GM19438 (cell line): ENCODE measurements at regions not wholly inside any gene's neighbourhood (a gene's known extent, or its start where the extent isn't known, plus 50 kb on each side); places are given as distances from the start of the nearest gene placed in this dataset.
"Not testable (repeated sequence)": the region's sequence is repeated elsewhere in the genome, so short reads cannot be mapped to it uniquely, and the experiment has no call there.

Experiments
- ATAC-seq: cut with Tn5 transposase; IDR thresholded peaks from one replicate; pipeline ENCODE4 v1.9.1; 2021; ENCODE audit warnings: low read depth; ENCODE audit not compliant: unreplicated experiment

DNA sequence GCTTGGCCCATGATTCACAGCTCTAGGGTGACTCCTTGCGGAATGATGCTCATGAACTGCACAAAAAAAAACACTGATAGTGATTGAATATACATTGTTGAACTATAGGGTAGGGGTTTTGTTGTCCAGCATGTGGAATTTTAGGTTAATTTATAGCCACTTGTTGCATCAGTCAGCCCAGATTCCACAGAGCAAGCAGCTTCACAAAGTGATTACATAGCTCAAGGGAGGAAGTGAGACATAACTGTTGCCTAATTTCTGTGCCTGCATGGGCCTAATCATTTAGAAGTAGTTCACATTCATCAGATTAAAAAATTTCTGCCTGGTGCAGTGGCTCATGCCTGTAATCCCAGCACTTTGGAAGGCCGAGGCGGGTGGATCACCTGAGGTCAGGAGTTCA lies 142.2 kb upstream of the ZNF722 start:
- not testable (repeated sequence) for ATAC-seq

DNA sequence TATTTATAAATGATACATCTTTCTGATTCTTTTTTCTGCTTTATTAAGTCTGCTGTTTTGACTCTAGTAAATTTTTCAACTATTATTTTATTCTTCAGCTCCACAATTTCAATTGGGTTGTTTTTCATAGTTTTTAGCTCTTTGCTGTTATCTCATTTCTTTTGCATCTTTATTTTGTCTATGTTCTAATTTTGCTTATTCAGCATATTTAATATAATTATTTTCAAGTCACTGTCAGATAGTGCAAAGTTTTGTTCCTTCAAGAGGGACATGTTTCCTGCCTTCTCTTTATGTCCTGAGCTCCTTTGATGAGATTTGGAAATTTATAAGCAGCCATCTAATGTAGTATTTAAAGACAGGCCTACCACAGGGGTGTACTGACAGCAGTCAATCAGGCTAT lies 131.5 kb upstream of the ZNF722 start:
- no peak for ATAC-seq

DNA sequence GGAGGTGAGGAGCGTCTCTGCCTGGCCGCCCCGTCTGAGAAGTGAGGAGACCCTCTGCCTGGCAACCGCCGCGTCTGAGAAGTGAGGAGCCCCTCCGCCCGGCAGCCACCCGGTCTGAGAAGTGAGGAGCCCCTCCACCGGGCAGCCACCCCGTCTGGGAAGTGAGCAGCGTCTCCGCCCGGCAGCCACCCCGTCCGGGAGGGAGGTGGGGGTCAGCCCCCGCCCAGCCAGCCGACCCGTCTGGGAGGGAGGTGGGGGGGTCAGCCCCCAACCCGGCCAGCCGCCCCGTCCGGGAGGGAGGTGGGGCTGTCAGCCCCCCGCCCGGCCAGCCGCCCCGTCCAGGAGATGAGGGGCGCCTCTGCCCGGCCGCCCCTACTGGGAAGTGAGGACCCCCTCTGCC lies 124.4 kb upstream of the ZNF722 start:
- not testable (repeated sequence) for ATAC-seq

DNA sequence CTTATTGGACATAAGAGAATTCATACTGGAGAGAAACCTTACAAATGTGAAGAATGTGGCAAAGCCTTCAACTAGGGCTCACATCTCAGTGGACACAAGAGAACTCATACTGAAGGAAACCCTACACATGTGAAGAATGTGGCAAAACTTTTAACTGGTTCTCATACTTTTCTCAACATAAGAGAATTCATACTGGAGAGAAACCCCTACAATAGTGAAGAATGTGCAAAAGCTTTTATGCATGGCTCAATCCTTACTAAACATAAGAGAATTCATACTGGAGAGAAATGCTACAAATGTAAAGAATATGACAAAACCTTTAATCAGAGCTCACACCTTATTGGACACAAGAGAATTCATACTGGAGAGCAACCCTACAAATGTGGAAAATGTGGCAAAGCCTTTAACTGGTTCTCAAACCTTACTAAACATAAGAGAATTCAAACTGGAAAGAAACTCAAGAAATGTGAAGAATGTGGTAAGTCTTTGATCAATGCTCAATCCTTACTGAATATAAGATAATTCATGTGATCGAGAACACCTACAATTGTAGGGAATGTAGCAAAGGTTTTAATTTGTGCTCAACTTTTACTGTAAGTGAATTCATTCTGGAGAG lies 121.8 kb upstream of the ZNF722 start:
- no peak for ATAC-seq

DNA sequence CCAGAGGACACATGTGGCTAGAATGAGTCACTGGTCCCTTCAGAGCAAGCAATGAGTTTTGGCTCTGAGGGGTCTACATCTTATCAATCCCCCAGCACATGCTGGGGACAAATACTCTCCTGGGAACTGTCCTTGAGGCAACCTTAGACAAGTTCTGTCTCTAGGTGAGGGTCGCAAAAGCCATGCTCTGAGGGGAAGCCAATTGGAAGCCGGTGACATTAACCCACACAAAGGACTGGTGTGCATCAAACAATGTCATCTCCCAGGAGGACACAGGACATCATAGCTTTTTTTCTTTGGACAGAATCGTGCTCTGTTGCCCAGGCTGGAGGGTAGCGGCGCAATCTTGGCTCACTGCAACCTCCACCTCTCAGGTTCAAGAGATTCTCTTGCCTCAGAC lies 111.6 kb upstream of the ZNF722 start:
- ATAC-seq: no peak

DNA sequence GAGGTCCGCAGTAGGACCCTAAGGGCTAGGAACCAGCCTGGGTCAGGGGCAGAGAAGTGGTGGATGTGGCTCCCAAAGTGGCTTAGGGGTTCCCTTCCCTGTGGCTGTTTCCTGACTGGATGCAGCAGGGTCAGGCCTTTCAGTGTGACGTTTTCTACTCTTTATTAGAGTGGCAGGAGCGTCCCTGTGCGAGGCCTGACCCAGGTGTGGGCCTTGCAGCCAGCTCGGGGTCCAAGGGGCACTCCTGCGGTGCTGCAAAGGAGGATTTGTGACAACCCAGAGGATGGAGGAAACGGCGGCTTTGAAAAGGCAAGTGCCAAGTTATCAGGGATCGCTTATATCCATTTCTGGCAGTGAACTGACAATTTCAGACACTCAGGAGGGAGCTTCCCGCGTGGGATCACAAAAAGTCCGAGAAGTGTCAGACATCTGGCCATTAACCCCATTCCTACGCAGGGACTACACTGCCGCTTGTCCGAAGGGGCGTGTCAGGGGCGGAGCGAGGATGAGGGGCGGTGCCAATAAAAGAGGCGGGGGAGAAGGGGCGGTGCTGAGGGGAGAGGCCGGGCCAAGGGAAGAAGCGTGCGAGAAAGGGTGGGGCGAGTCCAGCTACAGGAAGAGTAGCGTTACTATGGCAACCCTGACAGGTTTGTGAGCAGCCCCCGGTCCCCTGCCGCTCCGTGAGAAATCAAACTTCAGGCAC lies 98.8 kb upstream of the ZNF722 start:
- ATAC-seq: no peak

DNA sequence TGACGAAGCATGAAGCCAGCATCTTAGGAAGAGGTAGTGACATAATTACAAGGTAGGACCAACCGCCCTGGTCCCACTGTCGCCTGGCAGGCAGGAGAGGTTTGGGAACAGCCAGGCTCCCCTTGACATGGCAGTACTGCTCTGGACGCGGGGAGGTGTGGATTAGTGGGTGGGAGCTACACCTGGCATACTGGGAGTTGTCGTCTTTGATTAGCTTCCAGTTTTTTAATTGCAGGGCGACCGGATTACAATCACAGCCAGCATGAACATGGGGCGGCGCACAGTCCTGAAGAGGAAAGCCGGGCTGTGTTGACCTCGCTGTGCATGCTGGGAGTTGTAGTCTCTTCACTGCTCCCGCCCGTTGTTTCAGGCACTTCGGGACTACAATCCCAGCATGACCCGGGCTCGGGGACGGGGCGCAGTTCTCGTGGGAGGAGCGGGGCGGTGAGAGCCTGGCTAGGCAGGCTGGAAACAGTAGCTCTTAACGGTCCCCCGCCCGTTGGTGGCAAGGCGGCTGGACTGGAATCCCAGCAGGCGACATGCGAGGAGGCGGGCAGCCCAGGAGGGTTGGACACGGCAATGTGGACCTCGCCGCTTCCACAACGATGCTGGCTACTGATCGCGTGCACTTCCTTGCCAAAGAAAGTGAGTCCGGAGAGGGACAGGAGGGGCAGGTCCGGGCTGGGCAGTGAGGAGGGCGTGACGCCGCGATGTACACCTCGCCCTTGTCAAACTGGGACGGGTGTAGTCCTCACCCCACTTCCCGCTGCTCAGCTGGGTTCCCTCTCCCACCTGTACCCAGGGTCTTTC lies 98.0 kb upstream of the ZNF722 start:
- ATAC-seq: no peak

DNA sequence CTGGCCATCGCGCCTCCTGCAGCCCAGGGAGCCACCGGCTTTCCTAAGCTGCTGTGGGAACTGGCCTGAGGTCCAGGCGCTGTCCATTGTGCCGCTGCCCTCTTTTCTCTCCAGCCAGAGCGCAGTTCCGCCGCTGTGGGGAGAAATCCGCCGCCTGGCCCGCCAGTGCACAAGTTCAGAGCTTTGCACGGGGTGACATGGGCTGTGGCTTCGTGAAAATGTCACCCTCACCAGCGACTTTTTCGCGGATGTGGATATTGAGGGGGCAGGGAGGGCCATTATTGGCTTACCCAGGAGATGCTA lies 97.5 kb upstream of the ZNF722 start:
- not testable (repeated sequence) for ATAC-seq

DNA sequence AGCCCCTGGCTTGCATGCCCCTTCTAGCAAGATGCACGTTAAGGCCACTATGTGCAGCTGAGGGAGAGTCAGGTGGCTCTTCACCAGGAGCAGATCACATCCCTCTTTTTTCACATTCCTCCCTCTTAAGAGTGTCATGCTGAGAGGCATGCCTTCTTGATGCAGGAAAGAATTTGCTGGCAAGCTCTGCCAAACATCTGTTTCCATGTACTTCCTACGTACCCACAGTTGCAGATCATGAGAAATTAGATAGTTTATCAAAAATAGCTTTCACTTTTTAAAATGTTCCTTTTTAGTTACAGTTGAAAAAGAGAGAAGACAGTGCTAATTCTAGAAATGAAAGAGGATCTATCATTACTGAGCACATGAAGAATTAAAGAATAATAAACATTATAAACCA lies 79.7 kb upstream of the ZNF722 start:
- ATAC-seq: no peak

DNA sequence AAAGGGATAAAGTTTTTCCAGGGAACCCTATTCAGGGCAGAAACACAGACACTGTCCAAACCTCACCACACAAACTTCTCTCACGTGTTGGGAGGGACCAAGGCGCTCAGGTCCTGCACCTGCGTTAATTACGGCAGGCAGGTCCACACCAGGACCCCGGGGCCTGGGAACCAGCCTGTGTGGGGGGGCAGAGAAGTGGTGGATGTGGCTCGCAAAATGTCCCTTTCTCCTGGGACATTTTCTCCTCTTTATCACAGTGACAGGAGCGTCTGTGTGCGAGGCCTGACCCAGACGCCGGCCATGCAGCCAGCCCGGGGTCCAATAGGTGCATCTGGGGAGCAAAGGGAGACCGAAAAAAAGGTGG lies 73.4 kb upstream of the ZNF722 start:
- no peak for ATAC-seq

DNA sequence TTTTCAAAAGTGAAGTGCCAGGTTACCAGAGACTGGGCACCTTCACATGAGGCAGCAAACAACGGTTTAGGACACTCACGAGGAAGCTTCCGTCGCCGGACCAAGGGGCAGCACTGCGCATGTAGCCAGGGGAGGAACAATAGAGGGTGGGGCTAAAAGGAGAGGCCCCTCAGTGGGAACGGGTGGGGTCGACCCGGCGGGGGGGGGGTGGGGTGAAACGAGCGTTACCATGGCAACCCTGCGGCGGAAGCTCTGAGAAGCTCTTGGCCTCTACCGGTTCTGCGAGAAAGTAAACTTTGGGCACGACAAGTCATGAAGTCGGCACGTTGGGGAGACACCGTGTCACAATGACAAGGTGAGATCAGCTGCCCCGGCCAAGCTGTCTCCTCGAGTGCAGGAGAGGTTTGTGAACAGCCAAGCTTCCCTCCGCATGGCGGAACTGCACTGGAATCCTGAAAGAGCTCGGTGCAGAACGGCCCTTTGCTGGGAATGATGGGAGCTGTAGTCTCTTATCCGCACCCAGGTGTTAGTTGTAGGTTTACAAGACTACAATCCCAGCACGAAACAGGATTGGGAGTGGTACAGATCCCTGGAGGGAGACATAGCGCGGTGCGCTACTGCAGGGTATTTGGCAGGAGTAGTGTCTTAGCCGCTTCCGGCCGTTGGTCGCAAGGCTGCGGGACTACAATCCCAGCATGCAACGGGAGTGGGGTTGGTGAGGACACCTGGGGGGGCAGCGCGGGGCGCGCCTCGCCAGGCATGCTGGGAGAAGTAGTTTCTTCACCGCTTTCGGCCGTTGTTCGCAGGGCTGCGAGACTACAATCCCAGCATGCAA lies 72.8 kb upstream of the ZNF722 start:
- ATAC-seq: peak; percentile 95

DNA sequence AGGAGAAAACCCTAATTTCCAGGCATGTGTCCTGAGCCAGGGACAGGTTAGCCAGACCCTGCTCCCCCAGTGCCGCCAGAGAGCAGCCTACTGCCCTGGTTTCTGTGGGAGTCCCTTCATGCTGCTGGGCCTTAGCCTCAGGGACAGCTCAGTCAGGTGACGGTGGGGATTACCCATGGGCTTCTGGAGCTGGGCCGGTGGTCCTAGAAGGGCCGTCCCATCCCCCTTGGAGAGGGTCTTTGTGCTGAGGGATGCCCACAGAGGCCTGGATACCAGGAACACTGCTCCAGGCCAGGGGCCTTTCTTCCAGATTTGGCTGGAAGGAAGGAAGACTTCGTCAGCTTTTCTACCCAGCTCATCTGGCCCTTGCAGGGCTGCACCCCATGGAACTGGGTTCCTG lies 71.4 kb upstream of the ZNF722 start:
- ATAC-seq: no peak

DNA sequence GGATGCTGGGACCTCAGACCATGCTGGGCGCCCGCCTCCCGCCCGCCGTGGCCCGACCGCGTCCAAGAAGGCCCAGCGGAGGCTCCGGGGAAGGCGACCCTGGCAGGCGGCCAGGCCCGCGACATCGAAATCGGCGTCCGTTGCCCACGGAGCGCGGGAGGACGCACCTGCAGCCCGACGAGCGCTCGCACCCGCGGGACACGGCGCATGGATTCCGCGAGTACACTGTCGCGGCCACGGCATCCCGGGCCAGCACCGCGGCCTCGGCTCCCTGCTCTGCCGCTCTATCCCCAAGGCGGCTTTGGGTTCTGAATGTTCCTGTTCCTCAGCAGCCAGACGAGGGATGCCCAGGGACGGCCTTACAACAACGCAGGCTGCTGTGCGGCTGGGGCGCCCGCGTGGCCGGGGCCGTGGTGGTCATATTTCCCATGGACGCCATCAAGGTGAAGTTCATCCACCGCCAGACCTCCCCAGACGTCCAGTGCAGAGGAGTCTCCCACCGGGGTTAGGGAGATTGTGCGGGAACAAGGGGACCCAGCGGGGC lies 67.5 kb upstream of the ZNF722 start:
- ATAC-seq: no peak

DNA sequence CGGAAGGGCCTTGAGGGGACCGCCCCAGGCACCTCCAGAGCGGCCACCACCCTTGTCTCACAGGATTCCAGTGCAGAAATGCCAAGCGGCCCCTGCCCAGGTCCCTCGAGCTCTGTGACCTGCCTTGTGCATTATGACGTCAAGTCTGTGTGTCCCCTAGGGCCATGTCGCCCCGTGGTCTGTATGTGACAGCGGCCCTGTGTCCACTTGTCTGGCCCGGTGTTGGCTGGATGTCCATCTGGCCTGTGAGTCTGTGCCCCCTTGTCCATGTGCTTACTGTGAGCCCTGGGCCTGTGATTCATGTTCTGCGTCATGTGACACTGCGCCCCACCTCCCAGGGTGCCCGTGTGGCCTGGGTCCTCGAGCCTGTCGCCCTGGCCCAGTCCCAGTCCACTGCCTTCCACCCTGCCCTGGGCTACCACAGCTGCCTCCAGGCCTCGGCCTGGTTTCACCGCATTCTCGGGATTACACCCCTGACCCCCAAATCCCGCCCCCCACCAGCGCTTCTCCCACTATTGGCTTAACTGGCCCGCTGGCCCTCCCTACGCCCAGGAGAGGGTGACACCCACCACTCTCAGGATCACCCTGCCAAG lies 66.6 kb upstream of the ZNF722 start:
- ATAC-seq: no peak
